HS-5 (cell line): ENCODE measurements at regions not wholly inside any gene's neighbourhood (a gene's known extent, or its start where the extent isn't known, plus 50 kb on each side); places are given as distances from the start of the nearest gene placed in this dataset.
"Not testable (repeated sequence)": the region's sequence is repeated elsewhere in the genome, so short reads cannot be mapped to it uniquely, and the experiment has no call there.

Source experiments
- DNase-seq: peaks from one replicate; pipeline ENCODE4 v3.0.0-alpha.2; 2012; ENCODE audit warnings: low read depth

GRCh38 chr6:121548131-121548530 lies 112.7 kb downstream of the GJA1 start:
- no peak for DNase-seq

- peak; percentile 92 for DNase-seq
Observed at GRCh38 chr6:121549736-121550135, 114.3 kb downstream of the GJA1 start.

- no peak for DNase-seq
Observed at GRCh38 chr6:121550491-121551010, 115.1 kb downstream of the GJA1 start.

GRCh38 chr6:121555201-121555600 lies 119.8 kb downstream of the GJA1 start:
- DNase-seq = no peak

GRCh38 chr6:121556149-121556548 lies 120.7 kb downstream of the GJA1 start:
- not testable (repeated sequence) for DNase-seq

DNA sequence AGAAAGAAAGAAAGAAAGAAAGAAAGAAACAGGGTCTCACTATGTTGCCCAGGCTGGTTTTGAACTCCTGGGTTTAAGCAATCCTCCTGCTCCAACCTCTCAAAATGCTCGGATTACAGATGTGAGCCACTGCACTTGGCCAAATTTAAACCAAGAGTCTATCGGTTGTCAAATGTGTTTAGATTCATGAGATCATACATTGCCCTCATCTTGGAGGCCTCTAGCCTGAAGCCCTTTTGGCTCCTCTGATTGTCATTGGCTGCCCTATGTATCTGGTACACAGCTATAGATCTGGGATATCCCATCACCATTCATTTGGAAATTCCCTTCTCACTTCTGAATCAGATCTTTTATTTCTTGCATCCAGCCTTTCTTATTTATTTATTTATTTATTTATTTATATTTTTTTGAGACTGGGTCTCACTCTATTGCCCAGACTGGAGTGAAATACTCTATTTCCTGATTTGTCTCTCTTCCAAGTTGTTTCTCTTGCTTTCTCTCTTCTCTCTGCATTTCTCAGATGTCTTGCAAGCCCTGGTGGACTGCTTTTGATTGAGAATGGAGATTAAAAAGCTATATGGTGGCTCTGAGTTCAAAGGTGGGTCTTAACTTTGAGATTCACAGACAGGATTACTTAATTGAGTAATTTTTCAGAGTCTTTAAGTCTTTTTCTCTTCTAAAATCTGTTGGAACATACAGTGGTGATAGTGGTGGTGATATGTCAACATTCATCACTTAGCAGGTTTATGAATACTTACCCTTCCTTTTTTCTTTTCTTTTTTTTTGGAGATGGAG lies 121.9 kb downstream of the GJA1 start:
- no peak for DNase-seq

DNA sequence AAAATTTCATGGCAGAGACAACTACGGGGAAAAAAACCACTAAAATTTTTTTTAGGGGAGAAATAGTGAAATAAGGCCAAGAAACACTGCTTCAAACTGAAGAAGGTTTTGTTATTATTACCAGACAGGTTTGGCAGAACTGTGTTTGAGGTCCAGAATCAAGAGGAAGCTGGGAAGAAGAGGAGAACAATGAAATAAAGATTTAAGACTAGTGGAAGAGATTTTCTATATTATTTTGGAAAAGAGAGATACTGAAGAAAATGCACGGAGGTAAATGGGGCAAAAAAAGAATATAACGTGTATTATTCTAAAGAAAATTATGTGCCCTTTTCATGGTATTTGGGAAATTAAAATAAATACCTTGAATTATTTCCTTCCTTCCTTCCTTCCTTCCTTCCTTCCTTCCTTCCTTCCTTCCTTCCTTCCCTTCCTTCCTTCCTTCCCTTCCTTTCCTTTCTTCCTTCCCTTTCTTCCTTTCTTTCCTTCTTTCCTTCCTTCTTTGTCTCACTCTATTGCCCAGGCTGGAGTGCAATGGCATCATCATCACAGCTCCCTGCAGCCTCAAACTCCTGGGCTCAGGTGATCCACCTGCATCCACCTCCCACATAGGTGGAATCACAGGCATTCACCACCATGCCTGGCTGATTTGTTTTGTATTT lies 124.3 kb downstream of the GJA1 start:
- no peak for DNase-seq

- no peak for DNase-seq
Observed at GRCh38 chr6:121560476-121560875, 125.0 kb downstream of the GJA1 start.

DNA sequence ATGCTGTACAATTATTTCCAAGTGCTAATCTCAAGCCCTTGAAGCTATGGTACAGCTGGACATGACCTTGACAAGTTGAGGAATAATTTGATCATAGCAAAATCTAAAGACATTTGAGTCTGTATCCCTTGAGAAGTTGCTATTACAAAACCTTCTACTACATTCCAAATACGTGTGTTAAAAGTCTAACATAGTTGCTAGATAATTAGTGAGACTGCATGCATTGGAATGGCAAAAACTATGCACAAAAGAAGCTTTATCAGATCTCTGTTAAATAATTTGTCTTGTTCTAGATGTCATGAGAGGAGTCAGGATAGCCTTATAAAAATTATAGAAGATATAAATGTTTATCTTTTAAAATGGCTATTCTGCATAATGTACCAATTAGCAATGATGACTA lies 127.8 kb downstream of the GJA1 start:
- no peak for DNase-seq

GRCh38 chr6:121564529-121564928 lies 129.1 kb downstream of the GJA1 start:
- DNase-seq = not testable (repeated sequence)

- DNase-seq = no peak
Observed at GRCh38 chr6:121571455-121571854, 136.0 kb downstream of the GJA1 start.

DNA sequence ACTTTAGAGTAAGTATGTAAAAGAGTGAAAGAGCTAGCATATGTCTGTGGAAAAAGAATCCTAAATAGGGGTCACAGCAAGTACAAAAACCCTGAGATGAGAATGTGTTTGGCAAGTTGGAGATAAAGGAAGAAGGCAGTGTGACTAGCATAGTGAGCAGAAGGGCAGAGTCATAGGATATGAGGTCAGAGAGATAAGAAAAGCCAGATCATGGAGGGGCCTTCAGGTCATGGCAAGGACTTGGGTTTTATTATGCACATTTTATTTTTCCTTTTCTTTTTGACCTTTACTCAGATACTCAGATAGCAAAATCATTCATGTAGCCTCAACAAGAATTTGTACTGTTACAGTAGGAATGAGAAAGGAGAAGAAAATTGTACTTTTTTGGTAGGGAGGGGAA lies 138.0 kb downstream of the GJA1 start:
- no peak for DNase-seq

- no peak for DNase-seq
Observed at GRCh38 chr6:121578216-121578615, 142.8 kb downstream of the GJA1 start.

DNA sequence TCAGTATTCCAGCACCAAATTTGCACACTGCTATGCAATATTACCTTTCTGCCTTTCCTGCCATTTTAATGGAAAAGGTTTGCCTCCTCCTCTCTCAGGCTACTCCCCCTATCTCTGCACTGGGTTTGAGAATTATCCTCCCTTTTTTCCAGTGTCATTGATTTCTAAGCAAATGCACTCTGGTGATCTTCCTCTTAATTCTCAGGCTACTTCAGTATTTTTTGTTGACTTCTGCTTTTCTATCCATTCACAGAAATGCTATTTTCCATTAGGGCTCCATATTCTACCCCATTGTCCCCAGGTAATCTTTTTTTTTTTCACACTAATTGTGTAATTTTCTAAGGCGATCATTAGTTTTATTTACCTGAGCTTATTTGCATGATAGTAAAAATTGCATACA lies 144.0 kb downstream of the GJA1 start:
- DNase-seq = no peak

DNA sequence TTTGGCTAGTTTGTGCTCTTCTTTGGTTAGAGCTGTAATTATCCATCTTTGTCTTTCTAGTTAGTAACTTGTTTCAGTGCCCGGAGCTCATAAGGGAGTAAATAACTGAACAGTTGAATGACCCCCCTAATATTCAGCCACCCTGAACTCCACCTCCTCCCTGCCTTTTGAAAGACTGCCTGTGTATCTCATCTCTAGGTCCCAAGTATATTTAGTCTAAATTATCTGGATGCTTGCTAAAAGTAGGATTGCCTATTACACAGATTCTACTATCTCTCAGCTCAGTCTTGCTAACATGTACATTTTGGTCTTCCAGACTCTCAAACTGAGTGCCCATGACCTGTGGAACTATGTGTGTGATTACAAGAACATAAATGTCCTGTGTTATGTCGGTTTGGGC lies 145.9 kb downstream of the GJA1 start:
- DNase-seq = no peak

DNA sequence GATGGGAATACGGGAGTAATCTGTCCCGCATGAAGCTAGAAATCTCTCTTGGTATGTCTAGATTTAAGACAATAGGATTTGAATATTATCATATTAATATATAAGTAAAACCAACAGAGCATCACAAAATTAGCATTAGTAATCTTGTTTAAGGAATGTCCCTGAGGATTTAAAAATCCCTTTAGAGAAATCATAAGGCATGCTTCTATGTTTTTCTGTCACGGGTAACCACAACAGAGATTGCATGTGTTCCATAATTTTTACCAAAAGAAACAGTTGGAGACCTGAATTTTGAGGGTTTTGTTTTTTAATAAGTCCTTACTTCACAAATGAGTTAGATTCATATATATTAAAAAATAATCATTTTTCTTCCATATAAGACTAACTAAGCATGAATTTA lies 146.8 kb downstream of the GJA1 start:
- DNase-seq = no peak

DNA sequence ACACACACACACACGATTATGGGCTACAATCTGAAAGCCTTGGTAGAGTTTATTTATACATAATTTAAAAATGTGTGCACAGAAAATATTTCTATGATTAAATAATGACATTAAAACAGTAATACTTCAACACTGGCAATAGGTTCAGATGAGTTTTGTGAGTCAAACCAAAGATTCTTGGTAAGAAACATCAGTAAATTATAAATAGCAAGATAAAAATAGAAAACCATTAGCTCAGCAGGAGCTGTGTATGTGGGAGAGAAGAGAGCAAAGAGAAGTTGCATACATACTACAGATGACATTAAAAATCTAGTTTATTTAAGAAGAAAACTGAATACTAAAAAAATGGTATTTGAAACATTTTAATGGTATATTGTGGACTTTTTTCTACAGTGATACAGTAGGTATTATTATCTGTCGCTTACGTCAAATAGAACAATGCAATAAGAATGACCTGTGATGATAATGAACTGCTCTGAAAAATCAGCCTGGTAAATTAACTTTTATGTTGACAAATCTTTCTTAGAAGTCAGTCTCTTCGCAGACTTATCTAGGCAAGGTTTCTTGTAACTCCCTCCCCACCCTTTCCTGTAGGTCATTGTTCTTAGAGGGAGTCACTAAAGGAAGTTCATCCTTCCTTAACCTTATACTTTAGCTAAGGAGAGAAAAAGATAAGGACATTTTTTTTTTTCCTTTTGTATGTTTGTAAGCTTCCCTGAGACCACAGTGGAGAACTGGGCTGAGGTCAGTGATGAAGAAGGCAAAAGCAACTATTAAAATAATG lies 149.3 kb downstream of the GJA1 start:
- no peak for DNase-seq

GRCh38 chr6:121590438-121590837 lies 155.0 kb downstream of the GJA1 start:
- no peak for DNase-seq

GRCh38 chr6:121590916-121591315 lies 155.5 kb downstream of the GJA1 start:
- no peak for DNase-seq

DNA sequence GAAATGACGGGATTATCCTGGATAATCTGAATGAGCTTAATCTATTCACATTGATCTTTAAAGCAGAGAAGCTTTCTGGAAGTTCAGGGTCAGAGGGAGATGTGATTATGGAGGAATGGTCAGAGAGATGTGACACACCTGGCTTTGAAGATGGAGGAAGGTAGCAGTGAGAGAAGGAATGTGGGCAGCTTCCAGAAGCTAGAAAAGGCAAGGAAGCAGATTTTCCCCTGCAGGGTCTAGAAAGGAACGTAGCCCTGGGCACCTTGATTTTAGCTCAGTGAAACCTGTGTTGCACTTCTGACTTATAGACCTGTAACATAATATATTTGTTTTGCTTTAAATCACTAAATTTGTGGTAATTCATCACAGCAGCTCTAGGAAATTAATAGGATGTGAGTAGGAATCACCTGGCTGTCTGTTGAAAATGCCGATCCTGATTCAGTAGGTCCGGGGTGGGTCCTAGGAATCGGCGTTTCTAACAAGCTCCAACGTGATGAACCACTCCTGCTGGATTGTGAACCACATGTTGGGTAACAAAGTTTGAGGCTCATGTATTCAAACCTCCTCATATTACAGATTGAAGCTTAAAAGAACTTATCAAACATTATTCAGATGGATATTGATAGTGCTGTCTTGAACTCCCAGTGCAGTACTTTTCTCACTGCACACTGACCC lies 157.0 kb downstream of the GJA1 start:
- no peak for DNase-seq

DNA sequence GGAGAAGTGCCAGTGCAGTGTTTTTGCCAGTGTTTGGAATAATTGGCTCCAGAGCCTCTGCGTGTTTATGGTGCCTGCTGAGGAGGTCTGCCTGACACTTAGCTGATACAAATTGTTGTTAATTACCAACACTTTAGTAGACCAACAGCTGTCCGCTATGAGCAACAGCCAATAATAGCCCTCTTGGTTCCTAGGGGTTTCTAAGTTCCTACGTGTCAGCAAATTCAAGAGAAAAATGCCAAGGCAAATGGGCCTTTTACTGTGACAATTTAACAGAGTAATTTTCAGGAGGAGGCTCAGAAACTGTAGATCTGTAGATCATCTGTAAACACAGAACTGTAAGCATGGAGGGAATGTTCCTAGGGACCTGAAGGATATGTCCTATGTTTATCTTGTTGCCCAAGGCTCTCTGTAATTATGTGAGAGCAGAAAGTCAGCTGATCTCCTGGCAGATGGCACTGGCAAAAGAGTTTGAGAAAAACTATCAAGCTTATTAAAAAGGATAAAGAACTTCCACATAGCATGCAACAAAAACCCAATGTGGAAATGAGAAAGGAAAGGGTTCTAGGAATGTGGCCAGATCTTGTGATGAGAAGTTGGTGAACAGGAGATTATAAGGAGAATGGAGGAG lies 157.7 kb downstream of the GJA1 start:
- no peak for DNase-seq

DNA sequence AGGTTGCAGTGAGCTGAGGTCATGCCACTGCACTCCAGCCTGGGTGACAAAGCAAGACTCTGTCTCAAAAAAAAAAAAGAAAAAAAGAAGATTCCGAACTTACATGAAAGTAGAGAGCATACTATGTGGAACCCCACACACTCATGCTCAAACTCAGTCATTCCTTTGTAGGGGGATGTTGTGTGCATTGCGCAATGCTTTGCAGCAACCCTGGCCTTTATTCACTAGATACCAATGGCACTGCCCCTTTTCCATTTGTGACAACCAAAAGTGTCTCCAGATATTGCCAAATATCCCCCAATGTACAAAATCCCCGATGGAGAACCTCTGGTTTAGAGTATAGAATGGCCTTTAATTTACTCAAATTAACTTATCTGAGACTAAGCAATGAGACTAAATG lies 158.6 kb downstream of the GJA1 start:
- no peak for DNase-seq
